H9 (cell line): ENCODE measurements at regions not wholly inside any gene's neighbourhood (a gene's known extent, or its start where the extent isn't known, plus 50 kb on each side); places are given as distances from the start of the nearest gene placed in this dataset.

Experiments used
- DNase-seq: peaks from one replicate; pipeline ENCODE4 v3.0.0-alpha.2; 2017
- H2AFZ ChIP-seq: one replicate; pipeline ENCODE4 v1.6.1; 2013; ENCODE audit warnings: mild to moderate bottlenecking, low read length, control low read depth, moderate library complexity
- H2AK5ac ChIP-seq: 2 replicates; pipeline ENCODE4 v1.6.1; 2013; ENCODE audit warnings: low read length, control low read depth, mixed read lengths; ENCODE audit not compliant: insufficient read length
- H2BK120ac ChIP-seq: one replicate; pipeline ENCODE4 v1.6.1; 2013; ENCODE audit warnings: low read depth, mild to moderate bottlenecking, low read length, control low read depth, inconsistent platforms; ENCODE audit not compliant: poor library complexity, severe bottlenecking
- H2BK12ac ChIP-seq: 2 replicates; pipeline ENCODE4 v1.6.1; 2013; ENCODE audit warnings: low read length, control low read depth, mixed read lengths, low read depth; ENCODE audit not compliant: insufficient read length
- H2BK15ac ChIP-seq: 2 replicates; pipeline ENCODE4 v1.6.1; 2013; ENCODE audit warnings: low read depth, low read length, control low read depth
- H2BK20ac ChIP-seq: one replicate; pipeline ENCODE4 v1.6.1; 2013; ENCODE audit warnings: low read depth, mild to moderate bottlenecking, low read length, control low read depth, inconsistent platforms; ENCODE audit not compliant: poor library complexity, severe bottlenecking
- H2BK5ac ChIP-seq: 2 replicates; pipeline ENCODE4 v1.6.1; 2013; ENCODE audit warnings: low read length, control low read depth, mixed read lengths; ENCODE audit not compliant: insufficient read length
- H3K14ac ChIP-seq: 2 replicates; pipeline ENCODE4 v1.6.1; 2013; ENCODE audit warnings: low read length, control low read depth; ENCODE audit not compliant: insufficient read depth
- H3K18ac ChIP-seq: 2 replicates; pipeline ENCODE4 v1.6.1; 2013; ENCODE audit warnings: low read depth, mild to moderate bottlenecking, mixed read lengths, low read length, control low read depth; ENCODE audit not compliant: insufficient read length
- H3K23ac ChIP-seq: 2 replicates; pipeline ENCODE4 v1.6.1; 2013; ENCODE audit warnings: low read length, control low read depth, mixed read lengths, low read depth; ENCODE audit not compliant: insufficient read length
- H3K23me2 ChIP-seq: 2 replicates; pipeline ENCODE4 v1.6.1; 2013; ENCODE audit warnings: low read depth, mild to moderate bottlenecking, mixed read lengths, low read length, control low read depth; ENCODE audit not compliant: insufficient read length, poor library complexity, severe bottlenecking
- H3K27ac ChIP-seq: 2 replicates; pipeline ENCODE4 v1.5.1; 2013; ENCODE audit warnings: low read length, control low read depth, mixed read lengths, low read depth; ENCODE audit not compliant: insufficient read length
- H3K27me3 ChIP-seq: 2 replicates; pipeline ENCODE4 v1.6.1; 2013; ENCODE audit warnings: low read length, control low read depth, inconsistent platforms; ENCODE audit not compliant: insufficient read depth
- H3K4ac ChIP-seq: 2 replicates; pipeline ENCODE4 v1.6.1; 2013; ENCODE audit warnings: low read depth, mild to moderate bottlenecking, control low read depth, inconsistent platforms, low read length, moderate library complexity
- H3K4me1 ChIP-seq: 2 replicates; pipeline ENCODE4 v1.6.1; 2013; ENCODE audit warnings: low read length, control low read depth, inconsistent platforms; ENCODE audit not compliant: insufficient read depth
- H3K4me2 ChIP-seq: 2 replicates; pipeline ENCODE4 v1.6.1; 2013; ENCODE audit warnings: low read length, control low read depth, mixed read lengths; ENCODE audit not compliant: insufficient read length, insufficient read depth
- H3K56ac ChIP-seq: 2 replicates; pipeline ENCODE4 v1.6.1; 2013; ENCODE audit warnings: low read depth, mild to moderate bottlenecking, mixed read lengths, low read length, control low read depth; ENCODE audit not compliant: insufficient read length
- H3K79me1 ChIP-seq: 2 replicates; pipeline ENCODE4 v1.6.1; 2013; ENCODE audit warnings: low read depth, mild to moderate bottlenecking, moderate library complexity, low read length, control low read depth, inconsistent platforms; ENCODE audit not compliant: insufficient read depth, poor library complexity, severe bottlenecking
- H3K79me2 ChIP-seq: 2 replicates; pipeline ENCODE4 v1.6.1; 2013; ENCODE audit warnings: low read length, control low read depth, inconsistent platforms; ENCODE audit not compliant: insufficient read depth
- H3K9ac ChIP-seq: 2 replicates; pipeline ENCODE4 v1.6.1; 2013; ENCODE audit warnings: low read length, control low read depth, mixed read lengths; ENCODE audit not compliant: insufficient read length; ENCODE audit errors: extremely low read depth
- H3K9me3 ChIP-seq: one replicate; pipeline ENCODE4 v1.6.1; 2013; ENCODE audit warnings: low read depth, low read length, inconsistent platforms; ENCODE audit not compliant: control insufficient read depth
- H3T11ph ChIP-seq: one replicate; pipeline ENCODE4 v1.6.1; 2013; ENCODE audit warnings: mild to moderate bottlenecking, low read length, control low read depth, inconsistent platforms
- H4K20me1 ChIP-seq: one replicate; pipeline ENCODE4 v1.6.1; 2013; ENCODE audit not compliant: control insufficient read depth, insufficient read length, insufficient read depth
- H4K5ac ChIP-seq: 2 replicates; pipeline ENCODE4 v1.6.1; 2013; ENCODE audit warnings: low read depth, mild to moderate bottlenecking, mixed read lengths, low read length, control low read depth; ENCODE audit not compliant: insufficient read length
- H4K8ac ChIP-seq: replicated peaks from 2 replicates; pipeline ENCODE4 v1.6.1; 2013; ENCODE audit warnings: low read length, control low read depth, mixed read lengths, low read depth; ENCODE audit not compliant: insufficient read length
- H4K91ac ChIP-seq: 2 replicates; pipeline ENCODE4 v1.6.1; 2013; ENCODE audit warnings: low read depth, mild to moderate bottlenecking, moderate library complexity, mixed read lengths, low read length, control low read depth; ENCODE audit not compliant: insufficient read length
- H3K27ac Mint-ChIP-seq, 3 experiments: 2 replicates in 2 of 3; 3 replicates in 1 of 3; pipeline ENCODE4 v1.8.0; 2020 to 2021; ENCODE audit warnings: mixed read lengths in 3 of 3, mild to moderate bottlenecking in 1 of 3, moderate library complexity in 1 of 3
- H3K27me3 Mint-ChIP-seq: 2 replicates; pipeline ENCODE4 v1.8.0; 2021; ENCODE audit warnings: low read depth, mild to moderate bottlenecking, moderate library complexity, mixed read lengths
- H3K36me3 Mint-ChIP-seq, 3 experiments: 2 replicates in 2 of 3; 3 replicates in 1 of 3; pipeline ENCODE4 v1.8.0; 2020 to 2021; ENCODE audit warnings: low read depth in 3 of 3, mixed read lengths in 3 of 3; ENCODE audit not compliant: insufficient read depth in 1 of 3
- H3K4me1 Mint-ChIP-seq, 2 experiments: 2 replicates each; pipeline ENCODE4 v1.8.0; 2020; ENCODE audit warnings: mixed read lengths in 2 of 2
- H3K4me3 Mint-ChIP-seq, 2 experiments: 2 replicates in 1 of 2; 3 replicates in 1 of 2; pipeline ENCODE4 v1.8.0; 2020 to 2021; ENCODE audit warnings: mild to moderate bottlenecking in 2 of 2, mixed read lengths in 2 of 2, moderate library complexity in 1 of 2
- H3K9me3 Mint-ChIP-seq, 2 experiments: 2 replicates in 1 of 2; 3 replicates in 1 of 2; pipeline ENCODE4 v1.8.0; 2020; ENCODE audit warnings: mild to moderate bottlenecking in 2 of 2, mixed read lengths in 2 of 2, moderate library complexity in 1 of 2
- CTCF ChIP-seq: fragments of 200-600 bp; sonication (generic); conservative IDR thresholded peaks from 3 replicates; pipeline ENCODE4 v1.8.0; 2021; ENCODE audit warnings: antibody characterized with exemption, mild to moderate bottlenecking
- WGBS: extraction: QIAGEN DNeasy Blood & Tissue Kit; methylation state at CpG from one replicate; pipeline ENCODE4 v1.1.7; 2013; ENCODE audit warnings: missing lambda C conversion rate, low lambda C conversion rate, mixed read lengths; ENCODE audit not compliant: insufficient read length; ENCODE audit errors: extremely low coverage; 5-methylcytosine and 5-hydroxymethylcytosine counted together

GRCh38 chr5:74369173-74369572 is 271.4 kb downstream of the ENC1 start:
- no peaks in the 10 kb centered on the region for H3K79me2 ChIP-seq
- no peak for TF ChIP-seq CTCF
- H2BK120ac ChIP-seq, result no peak overlapping the region
- Mint-ChIP-seq H3K27me3 (peaks cover 2% of the 10 kb centered on the region), H3K27ac (no peak overlapping the region), H3K4me1 (peaks cover 21% of the 10 kb centered on the region in 2 experiments), H3K9me3 (no peaks in the 10 kb centered on the region; a peak in 1 of 5 replicates), H3K4me3 (no peak overlapping the region), H3K36me3 (no peaks in the 10 kb centered on the region)
- no peak overlapping the region for H3K56ac ChIP-seq
- no peak overlapping the region for H3K27ac ChIP-seq
- H4K5ac ChIP-seq, result no peak overlapping the region
- H3T11ph ChIP-seq, result no peak overlapping the region
- H4K20me1 ChIP-seq, result no peaks in the 10 kb centered on the region
- H3K14ac ChIP-seq, result no peak overlapping the region
- H4K91ac ChIP-seq, result no peak overlapping the region
- no peak for DNase-seq
- no peak overlapping the region for H2BK20ac ChIP-seq
- H2AK5ac ChIP-seq, result no peak overlapping the region
- no peaks in the 10 kb centered on the region for H3K27me3 ChIP-seq
- H3K18ac ChIP-seq, result no peak overlapping the region
- no peaks in the 10 kb centered on the region for H3K79me1 ChIP-seq
- H3K9me3 ChIP-seq, result no peaks in the 10 kb centered on the region
- H3K23ac ChIP-seq, result no peak overlapping the region
- H3K9ac ChIP-seq, result no peak overlapping the region
- no peak overlapping the region for H2AFZ ChIP-seq
- no peak overlapping the region for H2BK12ac ChIP-seq
- H3K23me2 ChIP-seq, result no peaks in the 10 kb centered on the region
- H4K8ac ChIP-seq, result no peak overlapping the region
- WGBS, result no CpG with 5 or more reads among the region's 6 CpGs
- H2BK15ac ChIP-seq, result no peak overlapping the region
- H3K4ac ChIP-seq, result no peak overlapping the region
- H2BK5ac ChIP-seq, result no peak overlapping the region
- no peak overlapping the region for H3K4me2 ChIP-seq
- H3K4me1 ChIP-seq, result no peaks in the 10 kb centered on the region; the same call in 1 of the 2 replicates
